ENCODE measurements at regions not wholly inside any gene's neighbourhood (a gene's known extent, or its start where the extent isn't known, plus 50 kb on each side); places are given as distances from the start of the nearest gene placed in this dataset.

- no peak for DNase-seq
- H2BK12ac ChIP-seq (ENCODE audit: low read length in 2 of 2): no peak overlapping the region
- H3K9me3 ChIP-seq (ENCODE audit: control insufficient read depth, low read length): no peaks in the 10 kb centered on the region
Observed at GRCh38 chr9:18092138-18092537, 381.8 kb upstream of the ADAMTSL1 start.

GRCh38 chr9:18106006-18106560 is 367.9 kb upstream of the ADAMTSL1 start:
- no peak overlapping the region for H3K23ac ChIP-seq (ENCODE audit: low read length in 2 of 2)

More at GRCh38 chr9:18092138-18092537, 381.8 kb upstream of the ADAMTSL1 start:
- Histone ChIP-seq H3K36me3 (ENCODE audit: control insufficient read depth in 1 of 2, insufficient read depth in 2 of 2, low read depth in 1 of 2, low read length in 2 of 2) (no peaks in the 10 kb centered on the region), H3K27ac (ENCODE audit: low read length, poor library complexity, severe bottlenecking) (no peak overlapping the region), H4K91ac (ENCODE audit: low read length) (no peak overlapping the region), H3K27me3 (ENCODE audit: control insufficient read depth in 1 of 2, insufficient read depth in 1 of 2, low read length in 2 of 2) (peaks cover 0 to 5% of the 10 kb centered on the region in 2 experiments), H3K14ac (ENCODE audit: low read length in 2 of 2) (no peak overlapping the region), H2BK15ac (ENCODE audit: low read depth, poor library complexity, severe bottlenecking) (no peak overlapping the region), H3K4me1 (ENCODE audit: control insufficient read depth, insufficient read depth, low read depth, low read length) (no peaks in the 10 kb centered on the region), H2AFZ (ENCODE audit: low read depth, low read length) (no peak overlapping the region), H3K23ac (ENCODE audit: low read length in 2 of 2) (no peak overlapping the region), H2BK5ac (ENCODE audit: low read depth, low read length, poor library complexity, severe bottlenecking) (no peak overlapping the region), H3K9ac (ENCODE audit: low read length) (no peak overlapping the region), H2BK120ac (ENCODE audit: low read depth, low read length) (no peak overlapping the region), H3K18ac (ENCODE audit: low read depth in 1 of 2, low read length in 2 of 2) (no peak overlapping the region), H4K8ac (ENCODE audit: low read length) (no peak overlapping the region), H3K4me2 (ENCODE audit: low read length, poor library complexity, severe bottlenecking) (no peak overlapping the region), H3K79me1 (replicated peaks; ENCODE audit: low read length, poor library complexity, severe bottlenecking) (no peaks in the 10 kb centered on the region), H3K4ac (ENCODE audit: low read depth in 1 of 2, low read length in 2 of 2) (no peak overlapping the region), H2AK5ac (ENCODE audit: low read length, severe bottlenecking) (no peak overlapping the region), H3K4me3 (ENCODE audit: insufficient read depth in 1 of 2, low read depth in 1 of 2, low read length in 2 of 2) (no peak overlapping the region)
- 78% methylated on average over 3 of the region's 4 CpGs for WGBS

DNA sequence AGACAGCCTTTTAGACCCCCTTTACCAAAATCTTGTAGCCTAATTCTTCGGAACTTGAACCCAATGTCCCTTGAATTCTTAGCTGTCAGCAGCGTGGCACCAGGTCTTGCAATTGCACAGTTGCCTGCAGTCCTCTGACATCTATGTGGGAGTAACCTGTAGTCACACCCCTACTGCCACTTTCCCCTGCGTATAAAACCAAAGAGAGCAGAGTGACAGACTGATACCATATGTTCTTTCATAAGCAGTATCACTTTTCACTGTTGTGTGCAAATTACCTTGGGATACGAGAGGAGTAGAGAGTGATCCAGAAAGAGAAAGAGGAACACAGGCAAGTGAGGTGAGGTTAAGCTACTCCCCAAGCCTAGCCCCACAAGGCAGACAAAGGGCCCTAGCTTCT is 364.3 kb upstream of the ADAMTSL1 start:
- Histone ChIP-seq H3K4me3 (ENCODE audit: insufficient read depth in 1 of 2, low read depth in 1 of 2, low read length in 2 of 2) (no peak overlapping the region), H2BK5ac (ENCODE audit: low read depth, low read length, poor library complexity, severe bottlenecking) (no peak overlapping the region), H3K18ac (ENCODE audit: low read depth in 1 of 2, low read length in 2 of 2) (no peak overlapping the region), H3K27me3 (ENCODE audit: control insufficient read depth in 1 of 2, insufficient read depth in 1 of 2, low read length in 2 of 2) (peaks cover 0 to 3% of the 10 kb centered on the region in 2 experiments), H3K36me3 (ENCODE audit: control insufficient read depth in 1 of 2, insufficient read depth in 2 of 2, low read depth in 1 of 2, low read length in 2 of 2) (no peaks in the 10 kb centered on the region), H4K91ac (ENCODE audit: low read length) (no peak overlapping the region), H4K8ac (ENCODE audit: low read length) (no peak overlapping the region), H3K4ac (ENCODE audit: low read depth in 1 of 2, low read length in 2 of 2) (no peak overlapping the region), H3K27ac (ENCODE audit: low read length, poor library complexity, severe bottlenecking) (no peak overlapping the region), H3K79me1 (replicated peaks; ENCODE audit: low read length, poor library complexity, severe bottlenecking) (no peaks in the 10 kb centered on the region), H3K23ac (ENCODE audit: low read length in 2 of 2) (no peak overlapping the region), H3K9me3 (ENCODE audit: control insufficient read depth, low read length) (no peaks in the 10 kb centered on the region), H2BK15ac (ENCODE audit: low read depth, poor library complexity, severe bottlenecking) (no peak overlapping the region), H3K9ac (ENCODE audit: low read length) (no peak overlapping the region), H3K4me2 (ENCODE audit: low read length, poor library complexity, severe bottlenecking) (no peak overlapping the region), H2AFZ (ENCODE audit: low read depth, low read length) (no peak overlapping the region), H2BK12ac (ENCODE audit: low read length in 2 of 2) (no peak overlapping the region), H3K4me1 (ENCODE audit: control insufficient read depth, insufficient read depth, low read depth, low read length) (no peaks in the 10 kb centered on the region), H2AK5ac (ENCODE audit: low read length, severe bottlenecking) (no peak overlapping the region), H2BK120ac (ENCODE audit: low read depth, low read length) (no peak overlapping the region), H3K14ac (ENCODE audit: low read length in 2 of 2) (no peak overlapping the region)
- WGBS: 78% methylated on average over 3 of the region's 4 CpGs
- DNase-seq: no peak

More at GRCh38 chr9:18106006-18106560, 367.9 kb upstream of the ADAMTSL1 start:
- Histone ChIP-seq H2AFZ (ENCODE audit: low read depth, low read length) (no peak overlapping the region), H3K14ac (ENCODE audit: low read length in 2 of 2) (no peak overlapping the region), H3K79me1 (replicated peaks; ENCODE audit: low read length, poor library complexity, severe bottlenecking) (no peaks in the 10 kb centered on the region), H2BK120ac (ENCODE audit: low read depth, low read length) (no peak overlapping the region), H2BK15ac (ENCODE audit: low read depth, poor library complexity, severe bottlenecking) (no peak overlapping the region), H3K36me3 (ENCODE audit: control insufficient read depth in 1 of 2, insufficient read depth in 2 of 2, low read depth in 1 of 2, low read length in 2 of 2) (no peaks in the 10 kb centered on the region), H3K9me3 (ENCODE audit: control insufficient read depth, low read length) (no peaks in the 10 kb centered on the region), H2AK5ac (ENCODE audit: low read length, severe bottlenecking) (no peak overlapping the region), H2BK5ac (ENCODE audit: low read depth, low read length, poor library complexity, severe bottlenecking) (no peak overlapping the region), H2BK12ac (ENCODE audit: low read length in 2 of 2) (no peak overlapping the region), H3K4me1 (ENCODE audit: control insufficient read depth, insufficient read depth, low read depth, low read length) (no peaks in the 10 kb centered on the region), H3K4me3 (ENCODE audit: insufficient read depth in 1 of 2, low read depth in 1 of 2, low read length in 2 of 2) (no peak overlapping the region), H4K8ac (ENCODE audit: low read length) (no peak overlapping the region), H3K27me3 (ENCODE audit: control insufficient read depth in 1 of 2, insufficient read depth in 1 of 2, low read length in 2 of 2) (no peaks in the 10 kb centered on the region), H3K27ac (ENCODE audit: low read length, poor library complexity, severe bottlenecking) (no peak overlapping the region), H3K4ac (ENCODE audit: low read depth in 1 of 2, low read length in 2 of 2) (no peak overlapping the region), H3K9ac (ENCODE audit: low read length) (no peak overlapping the region), H4K91ac (ENCODE audit: low read length) (no peak overlapping the region), H3K4me2 (ENCODE audit: low read length, poor library complexity, severe bottlenecking) (no peak overlapping the region), H3K18ac (ENCODE audit: low read depth in 1 of 2, low read length in 2 of 2) (no peak overlapping the region)
- no peak for DNase-seq
- 55% methylated on average over 2 of the region's 4 CpGs for WGBS

- Histone ChIP-seq H3K4me1 (ENCODE audit: control insufficient read depth, insufficient read depth, low read depth, low read length) (no peaks in the 10 kb centered on the region), H2AK5ac (ENCODE audit: low read length, severe bottlenecking) (no peak overlapping the region), H3K4me3 (ENCODE audit: insufficient read depth in 1 of 2, low read depth in 1 of 2, low read length in 2 of 2) (no peak overlapping the region), H3K14ac (ENCODE audit: low read length in 2 of 2) (no peak overlapping the region), H2BK12ac (ENCODE audit: low read length in 2 of 2) (no peak overlapping the region), H2BK15ac (ENCODE audit: low read depth, poor library complexity, severe bottlenecking) (no peak overlapping the region), H3K27me3 (ENCODE audit: control insufficient read depth in 1 of 2, insufficient read depth in 1 of 2, low read length in 2 of 2) (peaks cover 0 to 3% of the 10 kb centered on the region in 2 experiments), H2AFZ (ENCODE audit: low read depth, low read length) (no peak overlapping the region), H4K8ac (ENCODE audit: low read length) (no peak overlapping the region), H2BK120ac (ENCODE audit: low read depth, low read length) (no peak overlapping the region), H3K36me3 (ENCODE audit: control insufficient read depth in 1 of 2, insufficient read depth in 2 of 2, low read depth in 1 of 2, low read length in 2 of 2) (no peaks in the 10 kb centered on the region), H3K9me3 (ENCODE audit: control insufficient read depth, low read length) (no peaks in the 10 kb centered on the region), H3K4me2 (ENCODE audit: low read length, poor library complexity, severe bottlenecking) (no peak overlapping the region), H3K23ac (ENCODE audit: low read length in 2 of 2) (no peak overlapping the region), H2BK5ac (ENCODE audit: low read depth, low read length, poor library complexity, severe bottlenecking) (no peak overlapping the region), H4K91ac (ENCODE audit: low read length) (no peak overlapping the region), H3K4ac (ENCODE audit: low read depth in 1 of 2, low read length in 2 of 2) (no peak overlapping the region), H3K9ac (ENCODE audit: low read length) (no peak overlapping the region), H3K27ac (ENCODE audit: low read length, poor library complexity, severe bottlenecking) (no peak overlapping the region), H3K18ac (ENCODE audit: low read depth in 1 of 2, low read length in 2 of 2) (no peak overlapping the region), H3K79me1 (replicated peaks; ENCODE audit: low read length, poor library complexity, severe bottlenecking) (no peaks in the 10 kb centered on the region)
- DNase-seq: no peak
Observed at GRCh38 chr9:18111146-18111545, 362.8 kb upstream of the ADAMTSL1 start.
